PC-3 (cell line): ENCODE measurements at regions not wholly inside any gene's neighbourhood (a gene's known extent, or its start where the extent isn't known, plus 50 kb on each side); places are given as distances from the start of the nearest gene placed in this dataset.

Experiments used
- EZH2 ChIP-seq: fragments of 300-600 bp; sonication (generic); IDR thresholded peaks from one replicate; pipeline ENCODE4 v1.6.1; 2017; ENCODE audit warnings: antibody characterized with exemption, mild to moderate bottlenecking, low read length; ENCODE audit not compliant: unreplicated experiment
- EZH2phosphoT487 ChIP-seq: fragments of 300-600 bp; sonication (generic); IDR thresholded peaks from 2 replicates; pipeline ENCODE4 v1.6.1; 2018; ENCODE audit warnings: mild to moderate bottlenecking, antibody characterized with exemption, low read length, borderline replicate concordance
- TF ChIP-seq, protein P1 (sequence below): fragments of 300-600 bp; sonication (generic); conservative IDR thresholded peaks from 2 replicates; pipeline ENCODE4 v1.5.1; 2017; ENCODE audit warnings: antibody characterized with exemption, low read depth, mild to moderate bottlenecking, low read length

DNA sequence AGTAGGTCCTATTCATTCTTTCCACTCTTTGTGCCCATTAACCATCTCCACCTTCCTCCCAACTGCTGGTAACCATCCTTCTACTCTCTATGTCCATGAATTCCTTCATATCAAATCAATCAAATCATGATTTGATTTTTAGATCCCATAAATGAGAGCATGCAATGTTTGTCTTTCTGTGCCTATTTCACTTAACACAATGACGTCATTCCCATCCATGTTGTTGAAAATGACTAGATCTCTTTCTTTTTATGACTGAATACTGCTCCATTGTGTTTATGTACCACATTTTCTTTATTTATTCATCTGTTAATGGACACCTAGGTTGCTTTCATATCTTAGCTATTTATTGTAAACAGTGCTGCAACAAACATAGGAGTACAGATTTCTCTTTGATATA, 827.3 kb upstream of the NRXN1 start:
- TF ChIP-seq, protein P1, sequence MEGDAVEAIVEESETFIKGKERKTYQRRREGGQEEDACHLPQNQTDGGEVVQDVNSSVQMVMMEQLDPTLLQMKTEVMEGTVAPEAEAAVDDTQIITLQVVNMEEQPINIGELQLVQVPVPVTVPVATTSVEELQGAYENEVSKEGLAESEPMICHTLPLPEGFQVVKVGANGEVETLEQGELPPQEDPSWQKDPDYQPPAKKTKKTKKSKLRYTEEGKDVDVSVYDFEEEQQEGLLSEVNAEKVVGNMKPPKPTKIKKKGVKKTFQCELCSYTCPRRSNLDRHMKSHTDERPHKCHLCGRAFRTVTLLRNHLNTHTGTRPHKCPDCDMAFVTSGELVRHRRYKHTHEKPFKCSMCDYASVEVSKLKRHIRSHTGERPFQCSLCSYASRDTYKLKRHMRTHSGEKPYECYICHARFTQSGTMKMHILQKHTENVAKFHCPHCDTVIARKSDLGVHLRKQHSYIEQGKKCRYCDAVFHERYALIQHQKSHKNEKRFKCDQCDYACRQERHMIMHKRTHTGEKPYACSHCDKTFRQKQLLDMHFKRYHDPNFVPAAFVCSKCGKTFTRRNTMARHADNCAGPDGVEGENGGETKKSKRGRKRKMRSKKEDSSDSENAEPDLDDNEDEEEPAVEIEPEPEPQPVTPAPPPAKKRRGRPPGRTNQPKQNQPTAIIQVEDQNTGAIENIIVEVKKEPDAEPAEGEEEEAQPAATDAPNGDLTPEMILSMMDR = no peak
- TF ChIP-seq EZH2phosphoT487 = no peak
- no peak for TF ChIP-seq EZH2
